ENCODE measurements at regions not wholly inside any gene's neighbourhood (a gene's known extent, or its start where the extent isn't known, plus 50 kb on each side); places are given as distances from the start of the nearest gene placed in this dataset.

DNA sequence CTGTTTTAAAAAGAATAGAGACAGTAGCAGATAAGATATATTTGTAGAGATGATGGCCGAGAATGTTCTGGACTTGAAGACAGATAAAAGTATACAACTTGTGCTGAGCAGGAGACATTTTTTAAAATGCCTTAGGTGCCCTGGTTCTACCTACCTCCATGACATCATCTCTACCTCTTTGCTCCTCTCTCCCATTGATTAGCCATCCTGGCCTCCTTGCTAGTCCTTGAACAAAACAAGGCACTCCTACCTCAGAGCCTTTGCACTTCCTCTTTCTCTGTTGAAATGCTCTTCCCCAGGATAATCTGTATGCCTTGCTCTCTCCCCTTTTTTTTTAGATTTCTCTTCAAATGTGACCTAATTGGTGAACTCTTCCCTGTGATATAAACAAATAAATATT is 92.6 kb upstream of the MAGI3 start:
- no peak overlapping the region for H2AFZ ChIP-seq (ENCODE audit: low read length)
- no peak overlapping the region for H3K4me3 ChIP-seq (ENCODE audit: low read length)
- no peaks in the 10 kb centered on the region for H3K79me2 ChIP-seq (ENCODE audit: low read length)
- POLR2A ChIA-PET (ENCODE audit: unreplicated experiment) = no interaction called here
- no peaks in the 10 kb centered on the region for H3K27me3 ChIP-seq (ENCODE audit: low read length)
- no peak overlapping the region for H3K27ac ChIP-seq (ENCODE audit: low read length)
- DNase-seq = no peak
- no peak for ATAC-seq
- no TSS peak for BruUV-seq (replicated peaks)
- H3K9ac ChIP-seq (ENCODE audit: low read length) = no peak overlapping the region
- H3K36me3 ChIP-seq (ENCODE audit: low read depth, low read length) = no peaks in the 10 kb centered on the region
- no peak for TF ChIP-seq EZH2phosphoT487 (IDR thresholded peaks at IDR 0.05; ENCODE audit: borderline replicate concordance, low read length)
- TF ChIP-seq CTCF (conservative IDR thresholded peaks at IDR 0.05; ENCODE audit: low read depth, low read length) = no peak
- TF ChIP-seq EZH2 (IDR thresholded peaks at IDR 0.05; ENCODE audit: low read length, unreplicated experiment) = no peak
- CTCF ChIA-PET = no interaction called here
- no peaks in the 10 kb centered on the region for H4K20me1 ChIP-seq (ENCODE audit: low read length)
- H3F3A ChIP-seq (ENCODE audit: low read length, unreplicated experiment) = no peaks in the 10 kb centered on the region
- H3K9me2 ChIP-seq (replicated peaks; ENCODE audit: low read length) = no peaks in the 10 kb centered on the region
- intact Hi-C loops (cut with micrococcal nuclease) = no loop called here
- H3K4me1 ChIP-seq (ENCODE audit: insufficient read depth, low read length) = no peaks in the 10 kb centered on the region
- H3K9me3 ChIP-seq (ENCODE audit: low read length) = no peaks in the 10 kb centered on the region
- no peak overlapping the region for H3K4me2 ChIP-seq (ENCODE audit: low read length)

- H3K9me3 ChIP-seq (ENCODE audit: low read length) = no peaks in the 10 kb centered on the region
- H3K4me3 ChIP-seq (ENCODE audit: low read length) = no peak overlapping the region
- no peak for ATAC-seq
- ChIA-PET POLR2A (ENCODE audit: unreplicated experiment) (no interaction called here), CTCF (no interaction called here)
- H3K36me3 ChIP-seq (ENCODE audit: low read depth, low read length) = no peaks in the 10 kb centered on the region
- DNase-seq = no peak
- no peaks in the 10 kb centered on the region for H3K9me2 ChIP-seq (replicated peaks; ENCODE audit: low read length)
- H2AFZ ChIP-seq (ENCODE audit: low read length) = no peak overlapping the region
- no peaks in the 10 kb centered on the region for H3K27me3 ChIP-seq (ENCODE audit: low read length)
- TF ChIP-seq EZH2 (IDR thresholded peaks at IDR 0.05; ENCODE audit: low read length, unreplicated experiment) (no peak), EZH2phosphoT487 (IDR thresholded peaks at IDR 0.05; ENCODE audit: borderline replicate concordance, low read length) (no peak), CTCF (conservative IDR thresholded peaks at IDR 0.05; ENCODE audit: low read depth, low read length) (no peak)
- no peaks in the 10 kb centered on the region for H3F3A ChIP-seq (ENCODE audit: low read length, unreplicated experiment)
- H3K27ac ChIP-seq (ENCODE audit: low read length) = no peak overlapping the region
- no peaks in the 10 kb centered on the region for H4K20me1 ChIP-seq (ENCODE audit: low read length)
- no peaks in the 10 kb centered on the region for H3K79me2 ChIP-seq (ENCODE audit: low read length)
- no peaks in the 10 kb centered on the region for H3K4me1 ChIP-seq (ENCODE audit: insufficient read depth, low read length)
- no TSS peak for BruUV-seq (replicated peaks)
- intact Hi-C loops (cut with micrococcal nuclease) = no loop called here
- no peak overlapping the region for H3K9ac ChIP-seq (ENCODE audit: low read length)
- H3K4me2 ChIP-seq (ENCODE audit: low read length) = no peak overlapping the region
Measured at GRCh38 chr1:113298941-113299340, 91.4 kb upstream of the MAGI3 start.

GRCh38 chr1:113302636-113303035 is 87.7 kb upstream of the MAGI3 start:
- H3K79me2 ChIP-seq (ENCODE audit: low read length) = no peaks in the 10 kb centered on the region
- POLR2A ChIA-PET (ENCODE audit: unreplicated experiment) = no interaction called here
- ATAC-seq = no peak
- no peaks in the 10 kb centered on the region for H4K20me1 ChIP-seq (ENCODE audit: low read length)
- no TSS peak for BruUV-seq (replicated peaks)
- intact Hi-C loops (cut with micrococcal nuclease) = no loop called here
- no peaks in the 10 kb centered on the region for H3F3A ChIP-seq (ENCODE audit: low read length, unreplicated experiment)
- no peak for DNase-seq
- TF ChIP-seq EZH2 (IDR thresholded peaks at IDR 0.05; ENCODE audit: low read length, unreplicated experiment) = no peak
- TF ChIP-seq EZH2phosphoT487 (IDR thresholded peaks at IDR 0.05; ENCODE audit: borderline replicate concordance, low read length) = no peak
- no peak for TF ChIP-seq CTCF (conservative IDR thresholded peaks at IDR 0.05; ENCODE audit: low read depth, low read length)
- no peaks in the 10 kb centered on the region for H3K36me3 ChIP-seq (ENCODE audit: low read depth, low read length)
- no peak overlapping the region for H3K4me2 ChIP-seq (ENCODE audit: low read length)
- H3K9me3 ChIP-seq (ENCODE audit: low read length) = no peaks in the 10 kb centered on the region
- H3K9ac ChIP-seq (ENCODE audit: low read length) = no peak overlapping the region
- peaks cover 4% of the 10 kb centered on the region for H3K4me1 ChIP-seq (ENCODE audit: insufficient read depth, low read length)
- H3K4me3 ChIP-seq (ENCODE audit: low read length) = no peak overlapping the region
- no peaks in the 10 kb centered on the region for H3K27me3 ChIP-seq (ENCODE audit: low read length)
- CTCF ChIA-PET = interaction anchor here (0.6 kb wide), 1 partner anchor 584 kb away, joined by 4 read pairs; no protein-coding TSS in a partner anchor
- no peak overlapping the region for H3K27ac ChIP-seq (ENCODE audit: low read length)
- no peak overlapping the region for H2AFZ ChIP-seq (ENCODE audit: low read length)
- no peaks in the 10 kb centered on the region for H3K9me2 ChIP-seq (replicated peaks; ENCODE audit: low read length)

All from PC-3 (cell line).